Suprapubic skin (tissue), 4 donors: ENCODE measurements at regions not wholly inside any gene's neighbourhood (a gene's known extent, or its start where the extent isn't known, plus 50 kb on each side); places are given as distances from the start of the nearest gene placed in this dataset.
A peak's percentile ranks its signal among the peaks of the same experiment; 100 is the strongest.

Experiments used
- DNase-seq, 2 donors: peaks; one replicate each; pipeline ENCODE4 v3.0.0-alpha.2; 2019; ENCODE audit warnings: low spot score in 2 of 2
- H3K27ac ChIP-seq: fragments of 200-600 bp; sonication (generic); one replicate; pipeline ENCODE4 v1.5.1; 2019
- H3K27me3 ChIP-seq: fragments of 200-600 bp; sonication (generic); one replicate; pipeline ENCODE4 v1.5.1; 2019
- H3K36me3 ChIP-seq: fragments of 200-600 bp; sonication (generic); one replicate; pipeline ENCODE4 v1.5.1; 2019
- H3K4me1 ChIP-seq: fragments of 200-600 bp; sonication (generic); one replicate; pipeline ENCODE4 v1.5.1; 2019
- H3K4me3 ChIP-seq: fragments of 200-600 bp; sonication (generic); one replicate; pipeline ENCODE4 v1.5.1; 2019; ENCODE audit warnings: mild to moderate bottlenecking
- H3K9me3 ChIP-seq: fragments of 200-600 bp; sonication (generic); one replicate; pipeline ENCODE4 v1.5.1; 2019
- EP300 ChIP-seq: sonication (generic); formaldehyde crosslinking; IDR thresholded peaks from one replicate; pipeline ENCODE4 v1.6.1; 2017; ENCODE audit warnings: antibody characterized with exemption
- POLR2A ChIP-seq, 2 donors: fragments of 450-650 bp; IDR thresholded peaks; one replicate each; pipeline ENCODE4 v1.6.1; 2017; ENCODE audit warnings: antibody characterized with exemption in 2 of 2, mild to moderate bottlenecking in 2 of 2, moderate library complexity in 2 of 2
- POLR2AphosphoS5 ChIP-seq, 3 donors: sonication (generic); formaldehyde crosslinking; IDR thresholded peaks; one replicate each; pipeline ENCODE4 v1.6.1; 2017; ENCODE audit warnings: antibody characterized with exemption in 3 of 3
- WGBS: methylation state at CpG from one replicate; pipeline ENCODE4 v1.1.5; 2018; 5-methylcytosine and 5-hydroxymethylcytosine counted together
- TF ChIP-seq, protein P1 (sequence below), 2 donors: fragments of 200-600 bp in 1 of 2; fragments of 450-650 bp in 1 of 2; sonication (generic) in 1 of 2; IDR thresholded peaks; one replicate each; pipeline ENCODE4 v1.5.1; 2016 to 2019; ENCODE audit warnings: antibody characterized with exemption in 2 of 2, mild to moderate bottlenecking in 1 of 2, moderate library complexity in 1 of 2

DNA sequence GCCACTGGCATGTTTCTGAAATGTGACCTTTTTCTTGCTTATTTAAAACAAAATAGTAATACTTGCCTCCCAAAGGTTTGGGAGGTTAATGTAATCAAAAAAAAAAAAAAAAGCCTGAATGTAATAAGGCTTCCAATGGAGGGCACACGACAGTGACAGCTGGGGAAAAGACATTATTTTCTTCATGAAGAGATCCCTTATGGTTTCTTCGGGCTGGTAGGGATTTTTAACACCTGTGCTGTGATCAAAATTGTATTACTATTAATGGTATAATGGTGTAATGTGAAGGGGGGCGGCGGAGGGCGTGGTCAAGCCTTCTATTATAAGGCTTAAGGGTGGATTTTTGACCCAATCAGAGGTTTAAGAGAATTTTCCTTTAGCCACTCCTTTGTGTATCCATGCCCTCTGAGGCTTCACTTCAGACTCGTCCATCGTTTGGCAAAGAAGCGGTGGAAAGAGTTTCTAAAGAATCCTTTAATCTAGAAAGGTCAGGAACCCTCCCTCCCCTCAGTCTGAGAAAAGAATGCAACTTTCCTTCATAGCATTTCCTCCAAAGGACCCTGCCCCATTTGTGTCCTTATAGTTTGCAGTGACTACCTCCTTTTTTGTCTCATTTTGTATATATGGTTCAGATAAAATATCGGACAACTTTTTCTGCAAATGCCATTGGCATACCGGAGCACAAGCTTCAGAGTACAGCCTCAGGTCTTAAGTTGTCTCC is 89.5 kb upstream of the CHD2 start:
- Histone ChIP-seq H3K9me3 (no peaks in the 10 kb centered on the region), H3K27ac (peak overlapping the region; percentile 98), H3K36me3 (no peaks in the 10 kb centered on the region), H3K27me3 (no peaks in the 10 kb centered on the region), H3K4me1 (peaks cover 42% of the 10 kb centered on the region), H3K4me3 (peak overlapping the region; percentile 59)
- TF ChIP-seq EP300 (no peak), POLR2AphosphoS5 (IDR thresholded peaks at IDR 0.05) (no peak), POLR2A (IDR thresholded peaks at IDR 0.05) (no peak)
- TF ChIP-seq, protein P1, sequence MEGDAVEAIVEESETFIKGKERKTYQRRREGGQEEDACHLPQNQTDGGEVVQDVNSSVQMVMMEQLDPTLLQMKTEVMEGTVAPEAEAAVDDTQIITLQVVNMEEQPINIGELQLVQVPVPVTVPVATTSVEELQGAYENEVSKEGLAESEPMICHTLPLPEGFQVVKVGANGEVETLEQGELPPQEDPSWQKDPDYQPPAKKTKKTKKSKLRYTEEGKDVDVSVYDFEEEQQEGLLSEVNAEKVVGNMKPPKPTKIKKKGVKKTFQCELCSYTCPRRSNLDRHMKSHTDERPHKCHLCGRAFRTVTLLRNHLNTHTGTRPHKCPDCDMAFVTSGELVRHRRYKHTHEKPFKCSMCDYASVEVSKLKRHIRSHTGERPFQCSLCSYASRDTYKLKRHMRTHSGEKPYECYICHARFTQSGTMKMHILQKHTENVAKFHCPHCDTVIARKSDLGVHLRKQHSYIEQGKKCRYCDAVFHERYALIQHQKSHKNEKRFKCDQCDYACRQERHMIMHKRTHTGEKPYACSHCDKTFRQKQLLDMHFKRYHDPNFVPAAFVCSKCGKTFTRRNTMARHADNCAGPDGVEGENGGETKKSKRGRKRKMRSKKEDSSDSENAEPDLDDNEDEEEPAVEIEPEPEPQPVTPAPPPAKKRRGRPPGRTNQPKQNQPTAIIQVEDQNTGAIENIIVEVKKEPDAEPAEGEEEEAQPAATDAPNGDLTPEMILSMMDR (IDR thresholded peaks at IDR 0.05) = no peak
- 31% methylated on average over 10 of the region's 10 CpGs for WGBS
- DNase-seq = peak; percentile 77 to 81

DNA sequence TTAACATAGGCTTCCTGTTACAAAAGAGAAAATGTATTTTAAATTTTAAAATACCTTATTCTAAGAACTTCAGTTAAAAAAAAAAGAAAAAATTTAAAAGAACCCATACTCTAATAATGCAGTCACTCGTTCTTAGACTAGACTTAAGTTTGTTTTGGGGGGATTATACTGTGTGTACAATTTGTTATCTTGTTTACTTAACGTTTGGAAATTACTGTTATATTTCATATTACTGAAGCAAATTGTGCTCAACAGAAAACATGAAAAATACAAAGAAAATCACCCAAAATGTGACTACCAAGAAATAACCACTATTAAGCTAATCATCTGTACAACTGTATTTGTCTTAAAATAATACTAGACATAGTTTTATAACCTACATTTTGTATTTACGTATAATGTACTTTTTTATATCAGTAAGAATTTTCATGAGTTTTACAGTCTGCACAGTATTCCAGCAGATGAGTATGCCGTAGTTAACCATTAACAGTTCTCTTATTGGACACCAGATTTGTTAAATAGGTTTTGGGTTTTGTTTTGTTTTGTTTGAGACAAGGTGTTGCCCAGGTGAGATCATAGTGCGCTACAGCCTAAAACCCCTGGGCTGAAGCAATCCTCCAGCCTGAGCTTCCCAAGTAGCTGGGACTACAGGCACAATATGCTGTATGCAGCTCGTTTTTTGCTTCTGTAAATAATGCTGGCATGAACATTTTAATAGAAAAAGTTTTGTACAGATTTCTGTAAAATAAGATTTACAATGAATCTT is 88.8 kb upstream of the CHD2 start:
- Histone ChIP-seq H3K36me3 (no peaks in the 10 kb centered on the region), H3K4me1 (peaks cover 42% of the 10 kb centered on the region), H3K4me3 (peak overlapping the region; percentile 59), H3K27me3 (no peaks in the 10 kb centered on the region), H3K9me3 (no peaks in the 10 kb centered on the region), H3K27ac (peak overlapping the region; percentile 98)
- no peak for TF ChIP-seq POLR2A (IDR thresholded peaks at IDR 0.05)
- no peak for TF ChIP-seq POLR2AphosphoS5 (IDR thresholded peaks at IDR 0.05)
- TF ChIP-seq EP300 = no peak
- TF ChIP-seq, protein P1 (IDR thresholded peaks at IDR 0.05) = no peak
- 35% methylated on average over 6 of the region's 6 CpGs for WGBS
- peak; percentile 28 to 41 for DNase-seq

DNA sequence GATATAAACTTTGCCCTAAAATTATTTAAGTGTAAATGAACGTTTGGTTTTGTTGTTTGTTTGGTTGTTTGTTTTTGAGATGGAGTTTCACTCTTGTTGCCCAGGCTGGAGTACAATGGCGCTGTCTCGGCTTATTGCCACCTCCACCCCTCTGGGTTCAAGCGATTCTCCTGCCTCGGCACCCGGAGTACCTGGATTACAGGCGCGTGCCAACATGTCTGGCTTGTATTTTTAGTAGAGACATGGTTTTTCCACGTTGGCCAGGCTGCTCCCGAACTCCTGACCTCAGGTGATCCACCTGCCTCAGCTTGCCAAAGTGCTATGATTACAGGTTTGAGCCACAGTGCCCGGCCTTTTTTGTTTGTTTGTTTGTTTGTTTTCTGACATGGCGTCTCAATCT is 87.9 kb upstream of the CHD2 start:
- Histone ChIP-seq H3K4me1 (peaks cover 41% of the 10 kb centered on the region), H3K9me3 (no peaks in the 10 kb centered on the region), H3K4me3 (peak overlapping the region; percentile 59), H3K36me3 (no peaks in the 10 kb centered on the region), H3K27me3 (no peaks in the 10 kb centered on the region), H3K27ac (peak overlapping the region; percentile 98)
- WGBS = 49% methylated on average over 12 of the region's 12 CpGs
- TF ChIP-seq, protein P1 (IDR thresholded peaks at IDR 0.05) = no peak
- no peak for TF ChIP-seq EP300
- no peak for TF ChIP-seq POLR2A (IDR thresholded peaks at IDR 0.05)
- no peak for TF ChIP-seq POLR2AphosphoS5 (IDR thresholded peaks at IDR 0.05)
- DNase-seq = no peak

DNA sequence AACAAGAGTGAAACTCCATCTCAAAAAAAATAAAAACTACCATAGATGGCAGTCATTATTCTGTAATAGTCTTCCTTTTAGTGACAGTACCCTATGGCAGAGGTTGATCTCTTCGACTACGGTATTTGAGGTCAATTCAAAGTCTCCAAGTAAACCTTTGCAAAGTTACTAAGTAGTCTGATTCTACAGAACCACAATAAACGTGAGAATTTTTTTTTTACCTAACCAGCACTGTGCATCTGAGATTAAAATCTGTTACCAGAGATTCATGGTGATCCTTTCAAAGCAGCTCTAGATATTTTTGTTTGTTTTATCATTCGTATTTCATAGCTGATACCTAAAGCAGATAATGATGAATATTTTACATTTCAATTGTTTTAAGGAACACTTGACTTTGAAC is 86.6 kb upstream of the CHD2 start:
- no peak for DNase-seq
- TF ChIP-seq POLR2A (IDR thresholded peaks at IDR 0.05) = no peak
- no peak for TF ChIP-seq EP300
- TF ChIP-seq, protein P1 (IDR thresholded peaks at IDR 0.05) = no peak
- H3K4me1 ChIP-seq = peaks cover 38% of the 10 kb centered on the region
- no peaks in the 10 kb centered on the region for H3K9me3 ChIP-seq
- H3K27me3 ChIP-seq = no peaks in the 10 kb centered on the region
- no peak overlapping the region for H3K27ac ChIP-seq
- WGBS = 69% methylated on average over 4 of the region's 4 CpGs
- no peaks in the 10 kb centered on the region for H3K36me3 ChIP-seq
- no peak overlapping the region for H3K4me3 ChIP-seq

DNA sequence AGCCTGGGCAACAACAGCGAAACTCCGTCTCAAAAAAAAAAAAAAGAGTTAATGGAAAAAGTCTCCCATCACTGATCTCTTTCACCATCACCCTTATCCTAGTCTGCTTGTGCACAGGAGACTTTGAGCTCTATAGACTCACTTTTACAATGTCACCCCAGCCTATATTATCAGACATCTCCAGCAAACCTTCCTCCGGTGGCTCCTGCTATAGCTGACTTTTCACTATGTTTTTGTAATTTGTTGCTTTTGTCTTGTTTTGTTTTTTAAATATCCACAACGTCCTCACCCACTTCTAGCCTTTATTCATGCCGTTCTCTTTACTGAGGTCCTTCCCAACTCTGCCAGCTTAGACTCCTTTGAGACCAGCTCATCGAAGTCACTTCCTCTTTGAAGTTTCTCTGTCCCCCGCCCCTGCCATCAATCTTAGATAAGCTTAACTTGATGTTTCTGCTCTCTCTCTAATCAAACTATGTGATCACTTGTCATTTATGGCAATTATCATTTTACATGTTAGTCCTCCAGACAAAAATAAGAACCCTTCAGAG is 82.7 kb upstream of the CHD2 start:
- 48% methylated on average over 7 of the region's 7 CpGs for WGBS
- H3K4me3 ChIP-seq = no peak overlapping the region
- H3K4me1 ChIP-seq = peaks cover 46% of the 10 kb centered on the region
- no peak overlapping the region for H3K27ac ChIP-seq
- H3K36me3 ChIP-seq = no peaks in the 10 kb centered on the region
- TF ChIP-seq EP300 (no peak), POLR2A (IDR thresholded peaks at IDR 0.05) (no peak), POLR2AphosphoS5 (IDR thresholded peaks at IDR 0.05) (no peak)
- TF ChIP-seq, protein P1 (IDR thresholded peaks at IDR 0.05) = no peak
- no peaks in the 10 kb centered on the region for H3K9me3 ChIP-seq
- no peak for DNase-seq
- H3K27me3 ChIP-seq = no peaks in the 10 kb centered on the region
